SK-N-SH (cell line): ENCODE measurements at regions not wholly inside any gene's neighbourhood (a gene's known extent, or its start where the extent isn't known, plus 50 kb on each side); places are given as distances from the start of the nearest gene placed in this dataset.

Experiments
- CTCF ChIA-PET: fragments of 300-600, 350-600 bp; formaldehyde crosslinking; extraction: SDS; loops from one replicate; lab custom pipeline; 2021; lab: Yijun Ruan, JAX
- POLR2A ChIA-PET: fragments of 350-600 bp; sonication (Branson Sonifier 250); formaldehyde crosslinking; extraction: SDS; loops from one replicate; lab custom pipeline; 2020; ENCODE audit warnings: antibody characterized with exemption, inconsistent platforms; lab: Yijun Ruan, JAX
- DNase-seq: peaks from one replicate; pipeline ENCODE4 v3.0.0; 2012
- H2AFZ ChIP-seq: fragments of 200-600 bp; sonication (generic); 2 replicates; pipeline ENCODE4 v1.8.1; 2016; ENCODE audit warnings: antibody characterized with exemption, mild to moderate bottlenecking, low read depth
- H3F3A ChIP-seq: fragments of 200-600 bp; sonication (generic); replicated peaks from 2 replicates; pipeline ENCODE3; 2016; ENCODE audit warnings: antibody characterized with exemption, mild to moderate bottlenecking; ENCODE audit not compliant: insufficient read depth
- H3K27ac ChIP-seq, 2 experiments: fragments of 200-500 bp in 1 of 2; fragments of 200-600 bp in 1 of 2; sonication (Bioruptor generic) in 1 of 2; sonication (generic), shearing (Covaris generic) in 1 of 2; 2 replicates each; pipeline versions ENCODE4 v1.5.1 to v1.6.1; 2014 to 2016; ENCODE audit warnings: low read depth in 2 of 2, inconsistent platforms in 1 of 2, low read length in 1 of 2, mild to moderate bottlenecking in 1 of 2, mixed read lengths in 1 of 2
- H3K27me3 ChIP-seq: fragments of 200-600 bp; sonication (generic), shearing (Covaris generic); 2 replicates; pipeline ENCODE4 v1.6.1; 2016; ENCODE audit warnings: mixed run types; ENCODE audit not compliant: insufficient read depth
- H3K36me3 ChIP-seq, 2 experiments: fragments of 200-500 bp in 1 of 2; fragments of 200-600 bp in 1 of 2; sonication (Bioruptor generic) in 1 of 2; sonication (generic) in 1 of 2; replicated peaks in 1 of 2; 2 replicates each; pipeline versions ENCODE3 to v1.5.1; 2014 to 2016; ENCODE audit warnings: low read length in 1 of 2, mild to moderate bottlenecking in 1 of 2; ENCODE audit not compliant: insufficient read depth in 2 of 2, control insufficient read depth in 1 of 2
- H3K4me1 ChIP-seq, 2 experiments: fragments of 200-500 bp in 1 of 2; fragments of 200-600 bp in 1 of 2; sonication (Bioruptor generic) in 1 of 2; sonication (generic), shearing (Covaris generic) in 1 of 2; 2 replicates each; pipeline versions ENCODE4 v1.5.1 to v1.6.1; 2014 to 2016; ENCODE audit warnings: low read depth in 1 of 2, low read length in 1 of 2, mixed run types in 1 of 2; ENCODE audit not compliant: insufficient read depth in 2 of 2, control insufficient read depth in 1 of 2
- H3K4me2 ChIP-seq: fragments of 200-600 bp; sonication (generic), shearing (Covaris generic); 2 replicates; pipeline ENCODE4 v1.6.1; 2017; ENCODE audit warnings: mixed run types
- H3K4me3 ChIP-seq, 2 experiments: fragments of 200-500 bp in 1 of 2; fragments of 200-600 bp in 1 of 2; sonication (Bioruptor generic) in 1 of 2; sonication (generic), shearing (Covaris generic) in 1 of 2; 2 replicates each; pipeline versions ENCODE4 v1.5.1 to v1.8.1; 2014 to 2016; ENCODE audit warnings: low read depth in 2 of 2, inconsistent platforms in 1 of 2, low read length in 1 of 2, mild to moderate bottlenecking in 1 of 2, mixed read lengths in 1 of 2, moderate library complexity in 1 of 2
- H3K79me2 ChIP-seq: fragments of 200-600 bp; sonication (generic); 2 replicates; pipeline ENCODE4 v1.8.1; 2017; ENCODE audit warnings: mild to moderate bottlenecking; ENCODE audit not compliant: insufficient read depth
- H3K9ac ChIP-seq: fragments of 200-600 bp; sonication (generic); 2 replicates; pipeline ENCODE4 v1.6.1; 2017; ENCODE audit warnings: mixed run types
- H3K9me2 ChIP-seq: fragments of 200-600 bp; sonication (generic); 2 replicates; pipeline ENCODE4 v1.6.1; 2017; ENCODE audit warnings: mixed run types
- H3K9me3 ChIP-seq: fragments of 200-600 bp; sonication (generic); 2 replicates; pipeline ENCODE4 v1.6.1; 2017; ENCODE audit warnings: mixed run types, mild to moderate bottlenecking, moderate library complexity
- H4K20me1 ChIP-seq: fragments of 200-600 bp; sonication (generic); 2 replicates; pipeline ENCODE4 v1.6.1; 2017; ENCODE audit warnings: mild to moderate bottlenecking, mixed run types; ENCODE audit not compliant: insufficient read depth
- CHD2 ChIP-seq: fragments of 150-350 bp; IDR thresholded peaks from 2 replicates; pipeline ENCODE4 v1.6.1; 2018; ENCODE audit warnings: low read length; ENCODE audit not compliant: partially characterized antibody
- ELF1 ChIP-seq: IDR thresholded peaks from 2 replicates; pipeline ENCODE4 v1.4.0; 2012
- EZH2phosphoT487 ChIP-seq: fragments of 200-600 bp; sonication (generic); IDR thresholded peaks from 2 replicates; pipeline ENCODE4 v1.6.1; 2017; ENCODE audit warnings: low read depth, mixed run types, mild to moderate bottlenecking, antibody characterized with exemption, moderate library complexity, borderline replicate concordance
- FOSL2 ChIP-seq: IDR thresholded peaks from 2 replicates; pipeline ENCODE4 v1.4.0; 2012; ENCODE audit warnings: low read depth, mild to moderate bottlenecking, moderate library complexity, borderline replicate concordance
- FOXJ3 ChIP-seq: sonication (generic); formaldehyde crosslinking; IDR thresholded peaks from 2 replicates; pipeline ENCODE4 v1.5.1; 2020; ENCODE audit warnings: mild to moderate bottlenecking, missing genetic modification reagents
- FOXM1 ChIP-seq: IDR thresholded peaks from 2 replicates; pipeline ENCODE4 v1.4.0; 2012; ENCODE audit warnings: low read depth, mild to moderate bottlenecking
- GABPA ChIP-seq: IDR thresholded peaks from 2 replicates; pipeline ENCODE4 v1.4.0; 2012; ENCODE audit warnings: low read depth, mild to moderate bottlenecking
- GATA2 ChIP-seq: sonication (generic); formaldehyde crosslinking; IDR thresholded peaks from 2 replicates; pipeline ENCODE4 v1.5.0; 2020; ENCODE audit warnings: mild to moderate bottlenecking, missing genetic modification reagents
- MAX ChIP-seq: IDR thresholded peaks from 2 replicates; pipeline ENCODE4 v1.4.0; 2012; ENCODE audit warnings: low read depth
- MEF2A ChIP-seq: IDR thresholded peaks from 2 replicates; pipeline ENCODE4 v1.4.0; 2012; ENCODE audit warnings: low read depth, borderline replicate concordance
- MXI1 ChIP-seq: IDR thresholded peaks from 2 replicates; pipeline ENCODE4 v1.6.1; 2012; ENCODE audit warnings: mild to moderate bottlenecking, low read depth, low read length, improper control_type of control experiment
- NFIC ChIP-seq: IDR thresholded peaks from 2 replicates; pipeline ENCODE4 v1.4.0; 2012; ENCODE audit warnings: borderline replicate concordance
- NRF1 ChIP-seq: IDR thresholded peaks from 2 replicates; pipeline ENCODE4 v1.6.1; 2012; ENCODE audit warnings: low read depth, mild to moderate bottlenecking, low read length
- PBX3 ChIP-seq: IDR thresholded peaks from 2 replicates; pipeline ENCODE4; 2012
- POLR2AphosphoS5 ChIP-seq: IDR thresholded peaks from 2 replicates; pipeline ENCODE4 v1.6.1; 2012; ENCODE audit warnings: low read depth, low read length
- RAD21 ChIP-seq: IDR thresholded peaks from 2 replicates; pipeline ENCODE4 v1.6.1; 2012; ENCODE audit warnings: mild to moderate bottlenecking, low read length
- RCOR1 ChIP-seq: fragments of 150-350 bp; IDR thresholded peaks from 2 replicates; pipeline ENCODE4 v1.6.1; 2017; ENCODE audit warnings: antibody characterized with exemption, low read length
- REST ChIP-seq: IDR thresholded peaks from 2 replicates; pipeline ENCODE4 v1.6.1; 2012; ENCODE audit warnings: mild to moderate bottlenecking, low read depth, low read length, moderate library complexity
- RXRA ChIP-seq: IDR thresholded peaks from 2 replicates; pipeline ENCODE4 v1.4.0; 2012; ENCODE audit warnings: low read depth, mild to moderate bottlenecking, borderline replicate concordance
- SIN3A ChIP-seq: IDR thresholded peaks from 2 replicates; pipeline ENCODE4 v1.6.1; 2012; ENCODE audit warnings: low read depth, mild to moderate bottlenecking, low read length, moderate library complexity, borderline replicate concordance
- SMC3 ChIP-seq: IDR thresholded peaks from 2 replicates; pipeline ENCODE4 v1.6.1; 2012; ENCODE audit warnings: low read depth, low read length, improper control_type of control experiment
- TAF1 ChIP-seq: IDR thresholded peaks from 2 replicates; pipeline ENCODE4 v1.6.1; 2012; ENCODE audit warnings: low read depth, mild to moderate bottlenecking, low read length, moderate library complexity, borderline replicate concordance
- TCF12 ChIP-seq: IDR thresholded peaks from 2 replicates; pipeline ENCODE4 v1.4.0; 2012
- TEAD4 ChIP-seq: IDR thresholded peaks from 2 replicates; pipeline ENCODE4 v1.4.0; 2012; ENCODE audit warnings: mild to moderate bottlenecking, borderline replicate concordance; ENCODE audit not compliant: insufficient read depth
- USF1 ChIP-seq: IDR thresholded peaks from 2 replicates; pipeline ENCODE4 v1.4.0; 2012; ENCODE audit warnings: low read depth, borderline replicate concordance
- USF2 ChIP-seq: fragments of 150-350 bp; IDR thresholded peaks from 2 replicates; pipeline ENCODE4 v1.6.1; 2017; ENCODE audit warnings: antibody characterized with exemption, low read length, low read depth, borderline replicate concordance
- ZBTB33 ChIP-seq: IDR thresholded peaks from 2 replicates; pipeline ENCODE4 v1.4.0; 2012; ENCODE audit warnings: low read depth, borderline replicate concordance
- WGBS: methylation state at CpG from one replicate; pipeline ENCODE4 v1.1.6; 2017; ENCODE audit warnings: low lambda C conversion rate; 5-methylcytosine and 5-hydroxymethylcytosine counted together

- ChIA-PET POLR2A (no interaction called here), CTCF (interaction anchor here (0.6 to 3.2 kb wide), 11 partner anchors 12 to 1227 kb away, joined by 3 to 25 read pairs (median 4); no protein-coding TSS in a partner anchor)
- Histone ChIP-seq H3K9me3 (no peaks in the 10 kb centered on the region), H3K9me2 (no peaks in the 10 kb centered on the region), H3K27me3 (no peaks in the 10 kb centered on the region), H2AFZ (peak overlapping the region; percentile 1; the same call in 1 of the 2 replicates), H3K9ac (no peak overlapping the region), H3K36me3 (no peaks in the 10 kb centered on the region), H4K20me1 (no peaks in the 10 kb centered on the region), H3K4me3 (no peak overlapping the region), H3K4me2 (no peak overlapping the region), H3K27ac (peak overlapping the region in 1 of 2 experiments; percentile 98; a peak in 2 of 4 replicates), H3K4me1 (peaks cover 0 to 25% of the 10 kb centered on the region in 2 experiments; a peak in 2 of 4 replicates), H3K79me2 (no peaks in the 10 kb centered on the region), H3F3A (no peaks in the 10 kb centered on the region)
- DNase-seq: peak; percentile 56
- WGBS: 19% methylated on average over 1 of the region's 1 CpG
- TF ChIP-seq NFIC (no peak), MXI1 (no peak; the same call in 1 of the 2 replicates), ELF1 (no peak), RCOR1 (peak; percentile 96), RXRA (no peak), NRF1 (no peak), REST (no peak), GATA2 (CRISPR knock-in tag) (peak; percentile 87), EZH2phosphoT487 (no peak), MEF2A (no peak), POLR2AphosphoS5 (no peak), MAX (no peak), TAF1 (no peak), FOSL2 (no peak), GABPA (no peak), FOXM1 (no peak), SMC3 (no peak), CHD2 (peak; percentile 75), USF1 (no peak), PBX3 (peak; percentile 31; the same call in 1 of the 2 replicates), TCF12 (peak; percentile 62), USF2 (no peak), ZBTB33 (no peak), RAD21 (peak; percentile 41), TEAD4 (peak; percentile 42; the same call in 1 of the 2 replicates), SIN3A (no peak), FOXJ3 (peak; percentile 50)
These were observed 70.3 kb upstream of the CNTLN start for GRCh38 chr9:17064558-17064957.
